GM19395 (cell line): ENCODE measurements at regions not wholly inside any gene's neighbourhood (a gene's known extent, or its start where the extent isn't known, plus 50 kb on each side); places are given as distances from the start of the nearest gene placed in this dataset.
A peak's percentile ranks its signal among the peaks of the same experiment; 100 is the strongest.
"Not testable (repeated sequence)": the region's sequence is repeated elsewhere in the genome, so short reads cannot be mapped to it uniquely, and the experiment has no call there.

Experiments used
- ATAC-seq: cut with Tn5 transposase; IDR thresholded peaks from one replicate; pipeline ENCODE4 v1.9.1; 2021; ENCODE audit warnings: mild to moderate bottlenecking, moderate library complexity; ENCODE audit not compliant: unreplicated experiment

GRCh38 chr20:25989686-25990085 is 293.0 kb upstream of the ZNF337 start:
- not testable (repeated sequence) for ATAC-seq

- no peak for ATAC-seq
These were observed 292.5 kb upstream of the ZNF337 start for GRCh38 chr20:25989196-25989595.

- not testable (repeated sequence) for ATAC-seq
These were observed 291.4 kb upstream of the ZNF337 start for GRCh38 chr20:25987928-25988560.

GRCh38 chr20:25987073-25987927 is 290.6 kb upstream of the ZNF337 start:
- ATAC-seq, result peak; percentile 96

GRCh38 chr20:25985597-25985996 is 288.9 kb upstream of the ZNF337 start:
- ATAC-seq, result no peak

GRCh38 chr20:25984933-25985332 is 288.3 kb upstream of the ZNF337 start:
- ATAC-seq, result no peak

- not testable (repeated sequence) for ATAC-seq
These were observed 286.0 kb upstream of the ZNF337 start for GRCh38 chr20:25982701-25983100.

GRCh38 chr20:25978450-25979190 is 282.0 kb upstream of the ZNF337 start:
- ATAC-seq, result not testable (repeated sequence)

- ATAC-seq, result not testable (repeated sequence)
These were observed 279.2 kb upstream of the ZNF337 start for GRCh38 chr20:25975816-25976215.

GRCh38 chr20:25965203-25965602 is 268.6 kb upstream of the ZNF337 start:
- not testable (repeated sequence) for ATAC-seq

- not testable (repeated sequence) for ATAC-seq
These were observed 257.2 kb upstream of the ZNF337 start for GRCh38 chr20:25953876-25954275.

- ATAC-seq, result not testable (repeated sequence)
These were observed 238.6 kb upstream of the ZNF337 start for GRCh38 chr20:25935230-25935629.

- ATAC-seq, result not testable (repeated sequence)
These were observed 236.2 kb upstream of the ZNF337 start for GRCh38 chr20:25932806-25933205.

- ATAC-seq, result not testable (repeated sequence)
These were observed 235.5 kb upstream of the ZNF337 start for GRCh38 chr20:25932170-25932569.

GRCh38 chr20:25902321-25902720 is 205.7 kb upstream of the ZNF337 start:
- not testable (repeated sequence) for ATAC-seq

- not testable (repeated sequence) for ATAC-seq
These were observed 202.0 kb upstream of the ZNF337 start for GRCh38 chr20:25898663-25899062.

GRCh38 chr20:25879096-25879495 is 182.4 kb upstream of the ZNF337 start:
- not testable (repeated sequence) for ATAC-seq

- not testable (repeated sequence) for ATAC-seq
These were observed 172.0 kb upstream of the ZNF337 start for GRCh38 chr20:25868650-25868979.

GRCh38 chr20:25867776-25868649 is 171.4 kb upstream of the ZNF337 start:
- peak; percentile 66 for ATAC-seq

GRCh38 chr20:25867015-25867775 is 170.5 kb upstream of the ZNF337 start:
- not testable (repeated sequence) for ATAC-seq
